NCI-H1930 (cell line): ENCODE measurements at regions not wholly inside any gene's neighbourhood (a gene's known extent, or its start where the extent isn't known, plus 50 kb on each side); places are given as distances from the start of the nearest gene placed in this dataset.

Experiments
- DNase-seq, 2 experiments: peaks; one replicate each; lab custom pipeline; 2025; lab: John Stamatoyannopoulos, UW

- DNase-seq: no peak
These were observed 89.8 kb downstream of the PTTG1 start for GRCh38 chr5:160511280-160511929.
